ENCODE measurements at regions not wholly inside any gene's neighbourhood (a gene's known extent, or its start where the extent isn't known, plus 50 kb on each side); places are given as distances from the start of the nearest gene placed in this dataset.
"Not testable (repeated sequence)": the region's sequence is repeated elsewhere in the genome, so short reads cannot be mapped to it uniquely, and the experiment has no call there.

DNA sequence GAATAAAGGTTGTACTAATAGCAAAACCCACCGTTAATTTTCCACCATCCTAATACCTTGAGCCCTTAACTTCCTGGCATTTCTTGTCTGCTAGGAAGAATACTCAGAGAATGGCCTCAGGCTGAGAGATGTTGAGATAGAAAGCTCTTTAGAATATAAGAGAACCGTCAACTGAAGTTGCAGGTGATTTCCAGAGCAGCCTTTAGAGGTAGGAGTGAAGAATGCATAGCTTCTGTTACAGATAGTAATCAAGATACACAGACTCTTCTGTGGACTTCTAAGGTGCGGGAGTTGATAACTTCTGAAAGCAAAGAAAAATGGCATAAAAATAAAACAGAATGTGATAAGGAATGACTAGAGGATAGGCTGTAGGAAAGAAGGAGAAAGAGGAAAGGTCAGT is 1651.3 kb upstream of the DEFB115 start:
- TF ChIP-seq, protein P1, sequence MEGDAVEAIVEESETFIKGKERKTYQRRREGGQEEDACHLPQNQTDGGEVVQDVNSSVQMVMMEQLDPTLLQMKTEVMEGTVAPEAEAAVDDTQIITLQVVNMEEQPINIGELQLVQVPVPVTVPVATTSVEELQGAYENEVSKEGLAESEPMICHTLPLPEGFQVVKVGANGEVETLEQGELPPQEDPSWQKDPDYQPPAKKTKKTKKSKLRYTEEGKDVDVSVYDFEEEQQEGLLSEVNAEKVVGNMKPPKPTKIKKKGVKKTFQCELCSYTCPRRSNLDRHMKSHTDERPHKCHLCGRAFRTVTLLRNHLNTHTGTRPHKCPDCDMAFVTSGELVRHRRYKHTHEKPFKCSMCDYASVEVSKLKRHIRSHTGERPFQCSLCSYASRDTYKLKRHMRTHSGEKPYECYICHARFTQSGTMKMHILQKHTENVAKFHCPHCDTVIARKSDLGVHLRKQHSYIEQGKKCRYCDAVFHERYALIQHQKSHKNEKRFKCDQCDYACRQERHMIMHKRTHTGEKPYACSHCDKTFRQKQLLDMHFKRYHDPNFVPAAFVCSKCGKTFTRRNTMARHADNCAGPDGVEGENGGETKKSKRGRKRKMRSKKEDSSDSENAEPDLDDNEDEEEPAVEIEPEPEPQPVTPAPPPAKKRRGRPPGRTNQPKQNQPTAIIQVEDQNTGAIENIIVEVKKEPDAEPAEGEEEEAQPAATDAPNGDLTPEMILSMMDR (IDR thresholded peaks at IDR 0.05; ENCODE audit: low read length), result not testable (repeated sequence)
- not testable (repeated sequence) for TF ChIP-seq EZH2phosphoT487 (IDR thresholded peaks at IDR 0.05; ENCODE audit: low read length)
